CD4-positive, alpha-beta T cell treated with Interleukin-12 subunit alpha and Interleukin-12 subunit beta, for 1 hour (primary cell): ENCODE measurements at regions not wholly inside any gene's neighbourhood (a gene's known extent, or its start where the extent isn't known, plus 50 kb on each side); places are given as distances from the start of the nearest gene placed in this dataset.
"Not testable (repeated sequence)": the region's sequence is repeated elsewhere in the genome, so short reads cannot be mapped to it uniquely, and the experiment has no call there.

ENCODE experiments used
- DNase-seq: peaks from one replicate; pipeline ENCODE4 v3.0.0-alpha.2; 2020

DNA sequence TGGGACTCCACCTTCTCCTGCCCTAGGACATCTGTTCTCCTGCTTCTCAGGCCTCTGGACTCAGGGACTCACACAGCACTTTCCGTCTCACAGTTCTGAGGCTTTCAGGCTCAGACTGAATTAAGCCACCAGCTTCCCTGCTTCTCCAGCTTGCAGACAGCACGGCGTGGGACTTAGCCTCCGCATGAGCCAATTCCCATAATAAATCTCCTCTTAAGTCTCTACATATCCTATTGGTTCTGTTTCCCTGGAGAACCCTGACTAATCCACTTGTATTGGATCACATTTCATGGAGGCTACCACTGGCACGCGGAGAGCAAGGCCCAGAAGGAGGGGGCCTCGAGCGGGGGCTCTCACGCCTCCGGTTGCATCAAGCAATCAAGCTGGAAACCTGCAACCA is 1313.6 kb downstream of the TBC1D22A start:
- DNase-seq = no peak

GRCh38 chr22:48075604-48076003 is 1313.2 kb downstream of the TBC1D22A start:
- no peak for DNase-seq

DNA sequence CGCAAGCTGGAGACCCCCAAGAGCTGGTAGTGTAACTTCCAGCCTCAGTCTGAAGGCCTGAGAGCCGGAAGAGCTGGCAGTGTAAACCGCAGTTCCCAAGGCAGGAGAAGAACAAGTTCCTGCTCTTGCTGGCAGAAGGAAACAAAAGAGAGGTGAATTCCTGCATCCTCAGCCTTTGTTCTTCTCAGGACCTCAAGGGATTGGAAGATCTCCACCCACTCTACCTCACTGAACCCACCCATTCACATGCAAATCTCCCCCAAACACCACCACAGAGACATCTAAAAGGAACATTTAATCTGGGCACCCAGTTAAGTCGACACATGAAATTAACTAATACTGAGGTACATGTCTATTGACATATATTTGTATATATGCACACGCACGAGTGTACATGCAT is 1310.3 kb downstream of the TBC1D22A start:
- no peak for DNase-seq

DNA sequence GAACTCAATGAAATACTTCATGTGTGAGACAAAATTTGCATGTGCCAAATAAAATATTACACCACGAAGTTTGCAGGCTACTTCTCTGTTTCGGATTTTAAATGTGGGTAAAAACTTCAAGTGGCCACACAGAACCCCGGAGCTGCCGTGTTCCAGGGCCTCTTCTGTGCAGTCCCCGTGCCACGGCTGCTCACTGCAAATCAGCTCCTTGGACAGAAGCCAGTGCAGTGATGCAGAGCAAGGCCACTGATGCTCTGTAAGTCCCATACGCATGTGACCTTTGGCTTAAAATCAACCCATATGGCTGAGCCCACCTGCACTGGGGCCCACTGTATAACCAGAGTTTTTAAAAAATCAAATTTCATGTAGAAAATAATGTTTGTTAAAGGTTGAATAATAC is 1309.4 kb downstream of the TBC1D22A start:
- DNase-seq = no peak

DNA sequence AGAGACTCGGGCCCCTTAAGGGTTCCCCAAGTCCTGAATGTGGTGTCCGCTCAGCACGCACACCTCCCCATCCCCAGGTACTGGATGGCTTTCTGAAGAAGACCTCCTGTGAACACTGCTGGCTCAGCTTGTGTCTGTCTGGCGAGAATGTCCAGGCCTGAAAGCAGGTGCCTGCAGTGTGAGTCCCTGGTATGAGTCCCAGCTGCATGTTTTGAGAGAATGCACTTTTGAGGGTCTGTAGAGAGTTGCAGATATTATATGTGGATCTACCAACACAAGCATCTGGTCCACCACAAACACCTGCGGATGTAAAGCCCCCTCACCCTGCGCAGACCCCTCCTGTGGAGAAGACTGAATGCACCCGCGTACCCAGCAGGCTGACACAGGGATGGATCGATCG is 1308.9 kb downstream of the TBC1D22A start:
- no peak for DNase-seq

- DNase-seq = no peak
Observed at GRCh38 chr22:48070760-48071159, 1308.3 kb downstream of the TBC1D22A start.

DNA sequence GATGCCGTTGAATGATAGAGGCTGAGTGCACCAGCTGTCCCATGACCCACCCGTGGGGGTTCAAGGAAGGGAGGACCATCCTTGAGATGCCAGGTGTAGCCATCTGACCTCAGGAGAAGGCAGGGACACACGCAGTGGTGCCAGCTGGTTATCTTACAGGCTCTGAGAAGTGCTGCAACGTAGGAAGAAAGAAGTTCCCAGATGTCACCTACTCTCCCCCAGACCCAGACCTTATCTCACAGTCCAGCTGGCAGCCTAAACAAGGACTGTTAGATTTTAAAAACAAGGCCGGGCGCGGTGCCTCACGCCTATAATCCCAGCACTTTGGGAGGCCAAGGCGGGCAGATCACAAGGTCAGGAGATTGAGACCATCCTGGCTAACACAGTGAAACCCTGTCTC is 1307.6 kb downstream of the TBC1D22A start:
- no peak for DNase-seq

GRCh38 chr22:48069256-48069655 is 1306.8 kb downstream of the TBC1D22A start:
- no peak for DNase-seq

- DNase-seq = no peak
Observed at GRCh38 chr22:48068323-48068885, 1306.0 kb downstream of the TBC1D22A start.

GRCh38 chr22:48065892-48066291 is 1303.4 kb downstream of the TBC1D22A start:
- no peak for DNase-seq

- DNase-seq = no peak
Observed at GRCh38 chr22:48061726-48062125, 1299.3 kb downstream of the TBC1D22A start.

DNA sequence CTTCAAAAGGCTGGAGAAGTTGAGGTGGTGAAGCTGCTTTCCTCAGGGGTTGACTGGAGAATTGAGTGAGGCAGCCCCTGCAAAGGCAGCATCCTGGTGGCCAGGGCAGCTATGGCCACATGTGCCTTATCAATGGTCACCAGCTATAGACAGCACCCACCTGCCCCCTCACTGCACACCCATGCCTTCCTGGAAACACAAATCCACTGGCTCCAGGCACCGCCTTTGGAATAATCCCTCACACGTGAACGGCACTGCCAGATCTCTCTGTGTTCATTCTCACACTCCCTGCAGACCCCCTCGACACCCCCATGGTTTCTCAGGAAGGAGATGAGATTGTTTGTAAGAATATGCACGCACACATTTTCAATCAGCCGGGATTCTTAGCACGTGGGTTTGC is 1297.8 kb downstream of the TBC1D22A start:
- DNase-seq = no peak

GRCh38 chr22:48059521-48059920 is 1297.1 kb downstream of the TBC1D22A start:
- not testable (repeated sequence) for DNase-seq

DNA sequence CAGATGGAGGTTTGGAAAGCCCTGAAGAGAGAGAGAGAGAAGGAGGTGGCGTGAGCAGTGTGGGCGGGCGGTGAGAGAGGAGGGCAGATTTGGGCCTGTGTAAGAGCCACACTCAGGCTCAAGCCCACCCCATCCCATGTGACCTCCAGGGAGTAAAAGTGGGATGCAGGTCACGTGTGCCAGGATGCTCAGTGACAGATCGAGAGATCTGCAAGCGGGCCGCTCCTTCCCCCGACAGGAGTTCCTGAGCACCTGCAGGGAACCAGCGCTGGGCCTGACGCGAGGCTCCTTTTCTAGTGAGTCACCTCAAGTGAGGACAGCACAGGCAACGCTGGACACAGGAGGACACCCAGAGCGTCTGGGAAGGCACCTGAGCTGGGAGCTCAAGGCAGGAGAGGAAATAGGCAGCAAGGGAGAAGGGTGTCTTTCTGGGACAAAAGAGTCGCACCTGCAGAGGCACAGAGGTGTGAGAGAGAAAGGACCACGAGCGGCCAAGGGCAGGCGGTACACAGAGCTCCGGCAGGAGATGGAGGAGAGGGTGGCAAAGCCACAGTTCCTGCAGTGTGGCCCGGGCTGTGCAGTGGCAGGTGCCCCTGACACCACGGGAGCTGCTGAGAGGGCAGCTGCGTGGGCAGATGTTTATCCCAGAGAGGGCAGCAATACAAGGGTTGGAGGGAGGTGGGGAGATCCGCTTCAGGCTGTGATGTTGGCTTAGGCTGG is 1294.8 kb downstream of the TBC1D22A start:
- DNase-seq = no peak

GRCh38 chr22:48055827-48056226 is 1293.4 kb downstream of the TBC1D22A start:
- DNase-seq = no peak

DNA sequence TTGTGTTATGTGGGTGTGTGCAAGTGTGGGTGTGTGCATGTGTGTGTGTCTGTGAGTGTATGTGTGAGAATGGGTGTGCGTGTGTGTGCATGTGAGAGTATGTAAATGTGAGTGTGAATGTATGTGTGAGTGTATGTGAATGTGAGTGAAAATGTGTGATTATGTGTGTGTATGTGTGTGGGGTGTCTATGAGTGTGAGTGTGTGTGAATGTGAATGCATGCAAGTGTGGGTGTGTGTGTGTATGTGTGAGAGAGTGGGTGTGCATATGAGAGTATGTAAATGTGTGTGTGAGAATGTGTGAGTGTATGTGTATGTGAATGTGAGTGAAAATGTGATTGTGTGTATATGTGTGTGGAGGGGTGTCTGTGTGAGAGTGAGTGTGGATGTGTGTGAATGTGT is 1292.7 kb downstream of the TBC1D22A start:
- no peak for DNase-seq

DNA sequence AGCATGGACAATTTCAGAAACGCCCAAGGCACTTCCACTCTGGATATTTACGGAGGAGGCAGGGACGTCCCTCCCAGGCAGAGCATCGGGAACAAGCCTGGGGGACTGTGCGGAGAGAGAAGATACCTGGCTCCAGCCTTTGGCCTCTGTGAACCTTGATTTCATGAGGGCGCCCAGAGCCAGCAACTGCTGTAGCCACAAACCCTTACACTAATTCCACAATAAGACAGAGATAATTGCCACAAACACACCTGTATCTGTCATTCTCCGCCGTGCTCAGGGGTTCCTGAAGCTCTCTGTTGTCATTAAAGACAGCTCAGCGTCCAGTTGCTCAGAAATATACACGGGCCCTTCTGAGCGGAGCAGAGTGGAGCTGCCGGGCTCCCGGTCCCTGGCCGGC is 1292.1 kb downstream of the TBC1D22A start:
- no peak for DNase-seq

- no peak for DNase-seq
Observed at GRCh38 chr22:48053973-48054372, 1291.5 kb downstream of the TBC1D22A start.

DNA sequence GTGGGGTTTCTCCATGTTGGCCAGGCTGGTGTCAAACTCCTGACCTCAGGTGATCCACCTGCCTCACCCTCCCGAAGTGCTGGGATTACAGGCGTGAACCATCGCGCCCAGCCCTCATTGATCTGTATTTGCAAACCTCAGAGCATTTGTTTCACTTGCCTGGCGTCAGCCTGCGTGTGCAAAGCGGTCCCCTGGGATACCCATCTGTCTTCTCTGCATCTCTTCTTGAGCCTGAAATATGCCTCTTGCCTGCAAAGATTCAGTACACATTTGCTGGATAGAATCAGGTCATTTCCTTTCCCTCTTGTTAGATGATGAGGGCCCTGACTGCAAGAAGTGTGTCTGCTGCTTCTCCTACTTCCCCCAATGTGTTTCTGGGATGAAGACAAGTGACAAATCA is 1291.0 kb downstream of the TBC1D22A start:
- DNase-seq = no peak

DNA sequence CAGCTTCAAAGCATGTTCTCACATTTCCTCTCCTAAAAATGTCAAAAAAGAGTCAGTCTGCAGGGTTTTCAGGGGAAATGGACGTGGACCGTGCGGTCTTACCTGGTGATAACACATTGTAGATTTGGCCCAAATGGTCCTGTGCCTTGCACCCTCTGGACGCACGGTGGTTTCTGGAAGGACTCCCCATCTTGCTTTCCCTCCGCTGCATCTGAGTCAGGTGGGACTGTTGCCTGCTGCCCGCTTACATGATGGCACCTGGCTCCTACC is 1290.1 kb downstream of the TBC1D22A start:
- DNase-seq = no peak

DNA sequence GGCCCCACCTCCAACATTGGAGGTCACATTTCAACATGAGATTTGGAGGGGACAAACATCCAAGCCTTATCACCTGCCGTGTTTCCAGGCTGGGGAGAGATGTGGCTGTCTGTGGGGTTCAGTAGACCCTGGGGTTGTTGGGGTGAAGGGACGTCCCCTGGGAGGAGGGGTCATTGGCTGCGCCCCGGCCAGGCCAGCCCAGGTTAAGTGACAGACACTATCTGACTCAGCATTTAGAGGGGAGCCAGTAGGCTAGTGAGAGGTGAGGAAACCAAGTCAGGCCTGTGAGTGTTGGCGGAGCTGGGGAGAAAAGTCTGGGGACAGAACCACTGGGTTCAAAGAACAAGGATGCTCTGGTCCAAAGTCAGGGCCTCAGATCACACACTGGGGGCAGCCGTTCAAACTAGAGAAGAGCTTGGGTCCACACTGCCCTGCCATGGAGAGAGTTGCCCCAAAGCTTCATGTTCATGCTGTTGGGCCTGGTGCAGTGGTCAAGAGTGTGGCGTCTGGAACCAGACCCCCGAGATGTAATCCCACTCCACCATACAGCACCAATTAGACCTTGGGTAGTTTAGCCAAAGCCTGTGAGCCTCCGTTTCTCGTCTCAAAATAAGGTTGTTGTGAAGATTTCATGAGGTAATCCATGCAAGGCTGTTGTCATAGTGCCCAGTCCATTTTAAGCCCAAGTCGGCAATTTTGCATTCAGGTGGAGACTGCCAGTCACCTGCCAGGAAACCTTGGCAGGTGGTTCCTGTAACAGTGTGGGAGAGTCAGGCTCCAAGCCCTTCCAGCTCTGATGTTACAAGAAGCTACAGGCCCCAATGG is 1289.6 kb downstream of the TBC1D22A start:
- no peak for DNase-seq

GRCh38 chr22:48050836-48051235 is 1288.4 kb downstream of the TBC1D22A start:
- no peak for DNase-seq

GRCh38 chr22:48049116-48049515 is 1286.7 kb downstream of the TBC1D22A start:
- no peak for DNase-seq

GRCh38 chr22:48047722-48048500 is 1285.5 kb downstream of the TBC1D22A start:
- DNase-seq = no peak
